ENCODE measurements at regions not wholly inside any gene's neighbourhood (a gene's known extent, or its start where the extent isn't known, plus 50 kb on each side); places are given as distances from the start of the nearest gene placed in this dataset.

- TF ChIP-seq, protein P1, sequence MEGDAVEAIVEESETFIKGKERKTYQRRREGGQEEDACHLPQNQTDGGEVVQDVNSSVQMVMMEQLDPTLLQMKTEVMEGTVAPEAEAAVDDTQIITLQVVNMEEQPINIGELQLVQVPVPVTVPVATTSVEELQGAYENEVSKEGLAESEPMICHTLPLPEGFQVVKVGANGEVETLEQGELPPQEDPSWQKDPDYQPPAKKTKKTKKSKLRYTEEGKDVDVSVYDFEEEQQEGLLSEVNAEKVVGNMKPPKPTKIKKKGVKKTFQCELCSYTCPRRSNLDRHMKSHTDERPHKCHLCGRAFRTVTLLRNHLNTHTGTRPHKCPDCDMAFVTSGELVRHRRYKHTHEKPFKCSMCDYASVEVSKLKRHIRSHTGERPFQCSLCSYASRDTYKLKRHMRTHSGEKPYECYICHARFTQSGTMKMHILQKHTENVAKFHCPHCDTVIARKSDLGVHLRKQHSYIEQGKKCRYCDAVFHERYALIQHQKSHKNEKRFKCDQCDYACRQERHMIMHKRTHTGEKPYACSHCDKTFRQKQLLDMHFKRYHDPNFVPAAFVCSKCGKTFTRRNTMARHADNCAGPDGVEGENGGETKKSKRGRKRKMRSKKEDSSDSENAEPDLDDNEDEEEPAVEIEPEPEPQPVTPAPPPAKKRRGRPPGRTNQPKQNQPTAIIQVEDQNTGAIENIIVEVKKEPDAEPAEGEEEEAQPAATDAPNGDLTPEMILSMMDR (IDR thresholded peaks at IDR 0.05): no peak
- no peak for TF ChIP-seq POLR2A (IDR thresholded peaks at IDR 0.05)
Observed at GRCh38 chr2:204109681-204110080, 173.1 kb downstream of the ICOS start.

Measured in right lobe of liver (tissue), 4 donors.